HS-27A (cell line): ENCODE measurements at regions not wholly inside any gene's neighbourhood (a gene's known extent, or its start where the extent isn't known, plus 50 kb on each side); places are given as distances from the start of the nearest gene placed in this dataset.

Source experiments
- DNase-seq: peaks from one replicate; pipeline ENCODE4 v3.0.0-alpha.2; 2012; ENCODE audit warnings: low read depth, missing footprints

DNA sequence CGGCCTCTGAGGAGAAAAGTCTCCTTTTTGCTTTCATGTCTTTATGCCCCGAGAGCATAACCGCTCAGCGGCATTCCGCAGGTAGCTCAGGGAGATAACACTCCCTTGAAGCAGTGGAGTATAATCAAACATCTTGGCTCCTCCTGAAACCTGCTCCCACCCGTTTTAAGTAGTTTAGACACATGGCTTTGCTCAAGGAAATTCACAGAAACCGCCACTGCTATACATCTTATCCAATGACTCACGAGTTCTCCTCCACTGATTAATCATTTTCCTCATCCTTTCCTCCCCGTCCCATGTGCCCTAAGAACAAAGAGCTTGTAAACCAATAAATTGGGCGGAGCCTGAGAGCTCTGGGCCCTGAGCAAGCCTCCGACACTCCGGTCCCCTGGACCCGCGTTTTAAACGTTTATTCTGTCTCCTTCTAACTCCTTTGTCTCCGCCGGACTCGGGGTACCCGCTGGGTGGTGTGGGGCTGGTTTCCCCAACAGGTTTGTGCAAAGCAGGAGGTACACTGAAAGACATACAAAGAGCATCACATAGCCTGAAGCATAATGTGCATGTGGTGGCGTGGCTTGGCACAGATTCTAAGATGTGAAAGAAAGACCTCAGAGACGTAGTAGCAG lies 401.2 kb downstream of the TLL1 start:
- no peak for DNase-seq

DNA sequence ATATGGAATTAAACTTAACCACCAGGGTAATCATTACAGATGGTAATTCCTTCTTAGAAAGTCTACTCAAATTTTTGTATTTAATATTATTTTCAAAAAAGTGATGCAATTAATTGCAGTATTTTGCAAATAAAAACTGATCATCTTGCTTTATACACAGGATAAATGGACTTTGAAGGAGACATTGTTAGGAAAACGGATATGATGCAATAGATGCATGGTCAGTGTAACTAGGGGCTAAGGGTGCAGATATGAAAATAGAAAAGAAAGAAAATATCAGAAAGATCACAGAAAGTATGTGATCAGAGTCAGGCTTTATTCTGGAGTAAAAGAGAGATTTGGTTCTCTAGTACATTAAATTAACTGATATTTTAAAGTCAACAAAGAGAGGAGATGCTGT lies 401.7 kb downstream of the TLL1 start:
- no peak for DNase-seq

DNA sequence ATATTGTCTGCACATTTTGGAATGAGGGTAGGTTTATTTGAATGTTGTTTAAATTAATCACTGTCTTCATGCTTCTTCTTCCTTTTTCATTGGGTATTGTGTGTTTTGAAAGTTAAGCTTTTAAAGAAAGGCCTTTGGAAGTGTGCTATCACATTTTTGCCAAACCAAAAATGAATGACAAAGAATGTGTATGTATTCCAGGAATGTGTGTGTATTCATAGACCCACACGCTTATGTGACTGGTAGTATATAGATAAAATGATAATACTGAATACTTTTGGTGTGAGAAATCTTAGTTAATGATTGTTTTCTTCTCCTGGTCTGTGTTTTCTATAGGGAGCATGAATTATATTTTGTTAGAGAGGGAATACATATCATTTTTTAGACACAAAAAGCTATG lies 404.4 kb downstream of the TLL1 start:
- DNase-seq, result no peak

GRCh38 chr4:166277853-166278252 lies 404.8 kb downstream of the TLL1 start:
- no peak for DNase-seq

DNA sequence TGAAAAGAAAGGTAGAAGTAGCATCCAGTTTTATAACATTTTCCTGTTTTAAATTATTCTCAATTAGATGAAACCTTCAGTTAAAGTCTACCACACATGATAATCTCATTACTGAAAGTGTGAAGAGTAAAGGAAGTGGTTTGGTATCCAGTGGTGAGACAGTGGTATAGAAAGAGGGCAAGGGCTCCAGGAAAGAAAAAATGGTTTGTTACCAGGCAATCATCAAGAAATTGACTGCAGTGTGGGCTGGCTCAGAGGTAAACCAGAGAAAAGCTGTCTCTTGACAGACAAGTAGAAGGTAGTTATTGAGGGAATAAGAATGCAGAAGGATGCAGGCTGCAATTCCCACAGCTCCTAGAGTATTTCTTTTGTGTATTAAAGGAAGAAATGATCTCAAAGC lies 406.2 kb downstream of the TLL1 start:
- no peak for DNase-seq

GRCh38 chr4:166280642-166281041 lies 407.6 kb downstream of the TLL1 start:
- no peak for DNase-seq

DNA sequence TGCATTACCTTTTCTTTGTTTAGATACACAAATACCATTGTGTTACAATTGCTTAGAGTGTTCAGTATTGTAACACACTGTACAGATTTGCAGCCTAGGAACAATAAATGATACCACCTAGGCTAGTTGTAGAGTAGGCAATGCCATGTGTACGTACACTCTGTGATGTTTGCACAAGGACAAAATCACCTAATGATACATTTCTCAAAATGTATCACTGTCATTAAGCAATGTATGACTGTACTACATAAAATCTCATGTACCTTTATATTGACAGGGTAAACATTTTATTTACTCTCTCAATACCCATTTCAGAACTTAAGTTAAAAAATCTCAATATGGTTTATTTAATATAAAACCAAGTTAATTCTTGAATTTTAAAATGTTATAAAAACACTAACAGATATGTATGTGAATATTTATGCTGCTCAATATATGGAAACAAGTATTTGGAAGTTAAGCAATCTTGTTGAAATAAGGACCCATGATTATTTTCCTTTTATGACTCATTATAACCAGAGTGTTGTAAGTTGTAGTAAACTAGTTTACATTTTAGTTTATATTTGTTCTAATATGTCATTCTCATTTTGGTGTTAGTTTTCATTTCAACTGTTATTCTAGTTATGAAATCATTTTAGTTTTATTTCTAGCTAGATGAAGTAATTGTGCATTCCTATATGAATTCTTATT lies 409.2 kb downstream of the TLL1 start:
- no peak for DNase-seq

DNA sequence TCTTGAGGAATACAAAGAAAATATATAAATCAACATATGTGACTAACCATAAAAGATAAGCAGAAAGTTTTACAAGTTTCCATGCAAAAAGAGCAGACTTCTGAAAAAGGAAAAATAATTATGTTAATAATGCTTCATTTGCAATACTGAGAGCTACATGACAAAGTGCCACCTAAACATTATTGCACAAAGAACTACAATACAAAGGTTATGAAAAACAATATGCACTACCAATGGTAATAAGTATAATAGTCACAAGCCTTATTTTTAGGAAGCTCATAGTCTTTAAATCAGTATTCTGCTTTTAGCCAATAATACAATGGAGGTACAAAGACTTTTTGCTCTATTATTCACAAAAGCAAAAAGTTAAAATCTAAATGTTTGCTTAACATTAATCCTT lies 411.2 kb downstream of the TLL1 start:
- no peak for DNase-seq

DNA sequence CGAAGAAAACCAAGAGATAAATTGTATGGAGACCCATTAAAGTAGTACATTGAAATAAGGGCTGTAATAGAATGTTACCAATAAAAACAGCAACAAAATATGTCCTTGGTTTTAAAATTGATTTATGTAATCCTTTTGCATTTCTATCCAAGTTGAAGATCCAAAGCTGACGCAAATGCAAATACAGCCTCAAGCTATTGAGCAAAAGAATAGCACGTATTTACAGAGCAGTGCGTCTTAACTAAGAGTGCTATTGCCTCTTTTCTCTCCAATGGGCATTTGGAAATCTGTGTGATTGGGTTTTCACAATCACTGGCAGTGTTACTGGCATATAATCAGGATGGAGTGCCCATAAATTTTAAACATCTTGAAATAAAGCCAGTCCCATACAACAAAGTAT lies 417.4 kb downstream of the TLL1 start:
- DNase-seq, result no peak

- no peak for DNase-seq
Measured at GRCh38 chr4:166293556-166293955, 420.5 kb downstream of the TLL1 start.

- DNase-seq, result no peak
Measured at GRCh38 chr4:166301266-166301665, 428.2 kb downstream of the TLL1 start.

- DNase-seq, result no peak
Measured at GRCh38 chr4:166308647-166309046, 435.6 kb downstream of the TLL1 start.

DNA sequence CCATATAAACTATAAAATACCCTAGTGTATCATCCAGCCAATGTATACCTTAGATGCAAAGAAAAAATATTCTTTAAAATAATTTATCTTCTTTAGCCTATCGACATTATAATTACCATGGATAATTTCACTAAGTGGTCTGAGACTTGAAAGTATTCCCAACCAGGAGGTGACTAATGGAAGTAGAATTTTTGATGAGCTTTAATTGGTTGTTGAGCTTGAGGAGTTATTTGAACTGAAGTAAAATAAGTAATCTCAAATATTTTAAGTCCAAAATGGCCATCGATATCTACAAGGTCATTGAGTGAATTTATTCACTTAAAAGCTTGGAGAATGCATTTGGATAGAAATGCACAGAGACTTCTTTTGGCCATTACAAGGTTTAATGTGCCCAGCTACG lies 436.2 kb downstream of the TLL1 start:
- DNase-seq, result no peak

- DNase-seq, result no peak
Measured at GRCh38 chr4:166311169-166311568, 438.1 kb downstream of the TLL1 start.

DNA sequence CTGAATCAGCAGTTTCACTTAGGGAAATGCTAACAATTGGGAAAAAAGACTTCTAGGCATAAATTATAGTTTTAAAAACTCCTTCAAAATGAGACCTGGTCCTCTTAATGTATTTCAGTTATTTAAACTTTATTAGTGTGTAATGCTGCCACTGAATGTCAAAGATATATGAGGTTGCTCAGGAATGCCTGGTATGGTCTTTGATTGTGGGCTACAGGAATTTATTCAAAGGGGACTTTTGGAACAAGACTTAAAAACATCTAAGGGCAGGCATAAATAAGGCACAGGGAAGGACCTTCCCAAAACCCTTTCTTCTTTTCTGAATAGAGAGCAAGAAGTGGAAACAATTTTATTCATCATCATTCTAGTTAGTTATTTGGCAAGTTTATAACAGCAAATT lies 439.1 kb downstream of the TLL1 start:
- DNase-seq, result no peak

- no peak for DNase-seq
Measured at GRCh38 chr4:166314902-166315301, 441.9 kb downstream of the TLL1 start.

GRCh38 chr4:166315721-166316467 lies 442.9 kb downstream of the TLL1 start:
- DNase-seq, result no peak

GRCh38 chr4:166318810-166319525 lies 445.9 kb downstream of the TLL1 start:
- DNase-seq, result peak; percentile 29

- DNase-seq, result no peak
Measured at GRCh38 chr4:166323250-166323649, 450.2 kb downstream of the TLL1 start.

GRCh38 chr4:166324321-166324720 lies 451.3 kb downstream of the TLL1 start:
- no peak for DNase-seq

DNA sequence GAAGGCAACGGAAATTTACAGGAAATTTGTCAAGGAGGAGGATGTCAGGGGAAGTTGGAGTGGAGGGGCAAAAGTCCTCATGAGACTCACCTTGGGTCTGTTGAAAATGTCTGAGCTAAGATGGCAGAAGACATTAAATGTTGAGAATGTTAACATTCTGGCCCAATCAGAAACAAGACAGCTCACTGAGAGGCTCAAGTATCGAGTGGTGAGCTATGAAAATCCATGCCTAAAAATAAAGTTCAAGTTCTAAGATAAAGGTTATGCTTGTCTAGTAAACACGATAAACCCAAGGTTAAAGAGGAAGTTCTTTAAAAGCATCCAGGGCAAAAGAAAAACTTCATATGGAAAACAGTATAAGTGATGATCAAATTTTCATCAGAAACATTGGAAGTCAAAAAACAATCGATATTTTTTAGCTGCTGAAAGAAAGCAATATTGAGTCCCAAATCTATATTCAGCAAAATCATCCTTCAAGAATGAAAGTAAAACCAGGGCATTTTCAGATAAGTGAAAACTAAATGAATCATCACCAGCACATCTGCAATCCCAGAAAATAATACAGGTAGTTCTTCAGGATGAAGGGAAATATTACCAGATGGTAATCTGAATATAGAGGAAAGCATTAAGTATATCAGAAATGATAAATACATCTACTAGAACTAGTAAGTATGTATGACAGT lies 462.4 kb downstream of the TLL1 start:
- DNase-seq, result no peak

GRCh38 chr4:166341992-166342391 lies 469.0 kb downstream of the TLL1 start:
- DNase-seq, result no peak
